Ishikawa (cell line): ENCODE measurements at regions not wholly inside any gene's neighbourhood (a gene's known extent, or its start where the extent isn't known, plus 50 kb on each side); places are given as distances from the start of the nearest gene placed in this dataset.

ENCODE experiments used
- CEBPB ChIP-seq: IDR thresholded peaks from 2 replicates; pipeline ENCODE4 v1.6.1; 2012
- CREB1 ChIP-seq: IDR thresholded peaks from 2 replicates; pipeline ENCODE4 v1.6.1; 2012; ENCODE audit warnings: low read depth
- EGR1 ChIP-seq: IDR thresholded peaks from 2 replicates; pipeline ENCODE4 v1.6.1; 2012
- EP300 ChIP-seq: IDR thresholded peaks from 2 replicates; pipeline ENCODE4 v1.6.1; 2012; ENCODE audit warnings: borderline replicate concordance
- FOXM1 ChIP-seq: IDR thresholded peaks from 2 replicates; pipeline ENCODE4 v1.6.1; 2012; ENCODE audit warnings: low read depth, borderline replicate concordance
- MAX ChIP-seq: IDR thresholded peaks from 2 replicates; pipeline ENCODE4 v1.6.1; 2012
- NFIC ChIP-seq: IDR thresholded peaks from 2 replicates; pipeline ENCODE4 v1.6.1; 2012
- RAD21 ChIP-seq: IDR thresholded peaks from 2 replicates; pipeline ENCODE4 v1.6.1; 2012; ENCODE audit warnings: low read depth
- REST ChIP-seq: IDR thresholded peaks from 2 replicates; pipeline ENCODE4 v1.6.1; 2012; ENCODE audit warnings: low read depth, mild to moderate bottlenecking
- TAF1 ChIP-seq: IDR thresholded peaks from 2 replicates; pipeline ENCODE4 v1.6.1; 2012; ENCODE audit warnings: low read depth, mild to moderate bottlenecking
- TCF12 ChIP-seq: IDR thresholded peaks from 2 replicates; pipeline ENCODE4 v1.6.1; 2012; ENCODE audit warnings: low read depth
- TEAD4 ChIP-seq: IDR thresholded peaks from 2 replicates; pipeline ENCODE4 v1.6.1; 2012
- YY1 ChIP-seq: IDR thresholded peaks from 2 replicates; pipeline ENCODE4 v1.6.1; 2012; ENCODE audit warnings: low read depth
- ZBTB7A ChIP-seq: IDR thresholded peaks from 2 replicates; pipeline ENCODE4 v1.6.1; 2012; ENCODE audit warnings: low read depth
- TF ChIP-seq, protein P1 (sequence below): IDR thresholded peaks from 2 replicates; pipeline ENCODE4 v1.6.1; 2012

GRCh38 chr5:90095292-90096060 is 314.1 kb downstream of the CETN3 start:
- TF ChIP-seq, protein P1, sequence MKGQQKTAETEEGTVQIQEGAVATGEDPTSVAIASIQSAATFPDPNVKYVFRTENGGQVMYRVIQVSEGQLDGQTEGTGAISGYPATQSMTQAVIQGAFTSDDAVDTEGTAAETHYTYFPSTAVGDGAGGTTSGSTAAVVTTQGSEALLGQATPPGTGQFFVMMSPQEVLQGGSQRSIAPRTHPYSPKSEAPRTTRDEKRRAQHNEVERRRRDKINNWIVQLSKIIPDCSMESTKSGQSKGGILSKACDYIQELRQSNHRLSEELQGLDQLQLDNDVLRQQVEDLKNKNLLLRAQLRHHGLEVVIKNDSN, result no peak
- TF ChIP-seq FOXM1 (no peak), ZBTB7A (no peak), NFIC (no peak), EP300 (no peak), CEBPB (no peak), TEAD4 (no peak), REST (no peak), EGR1 (no peak), TCF12 (no peak), YY1 (no peak), MAX (no peak), TAF1 (no peak), CREB1 (no peak)

GRCh38 chr5:90093751-90094485 is 315.6 kb downstream of the CETN3 start:
- TF ChIP-seq TCF12, result no peak
- TF ChIP-seq CEBPB, result no peak
- no peak for TF ChIP-seq YY1
- no peak for TF ChIP-seq TAF1
- TF ChIP-seq, protein P1, result no peak
- TF ChIP-seq REST, result no peak
- TF ChIP-seq ZBTB7A, result no peak
- no peak for TF ChIP-seq MAX

GRCh38 chr5:90092734-90093133 is 316.8 kb downstream of the CETN3 start:
- no peak for TF ChIP-seq YY1
- TF ChIP-seq REST, result no peak
- TF ChIP-seq TEAD4, result no peak
- TF ChIP-seq, protein P1, result no peak
- no peak for TF ChIP-seq FOXM1
- TF ChIP-seq EGR1, result no peak
- TF ChIP-seq CEBPB, result no peak
- no peak for TF ChIP-seq NFIC
- no peak for TF ChIP-seq TCF12
- no peak for TF ChIP-seq EP300
- TF ChIP-seq CREB1, result no peak
- TF ChIP-seq RAD21, result no peak
- no peak for TF ChIP-seq MAX
- no peak for TF ChIP-seq TAF1
- TF ChIP-seq ZBTB7A, result no peak
